LNCAP (cell line): ENCODE measurements at regions not wholly inside any gene's neighbourhood (a gene's known extent, or its start where the extent isn't known, plus 50 kb on each side); places are given as distances from the start of the nearest gene placed in this dataset.
A peak's percentile ranks its signal among the peaks of the same experiment; 100 is the strongest.

Experiments
- TF ChIP-seq, protein P1 (sequence below): fragments of 450-650 bp; IDR thresholded peaks from 2 replicates; pipeline ENCODE4 v1.5.1; 2017; ENCODE audit warnings: mild to moderate bottlenecking

GRCh38 chr19:29263305-29264135 is 50.6 kb upstream of the UQCRFS1 start:
- TF ChIP-seq, protein P1, sequence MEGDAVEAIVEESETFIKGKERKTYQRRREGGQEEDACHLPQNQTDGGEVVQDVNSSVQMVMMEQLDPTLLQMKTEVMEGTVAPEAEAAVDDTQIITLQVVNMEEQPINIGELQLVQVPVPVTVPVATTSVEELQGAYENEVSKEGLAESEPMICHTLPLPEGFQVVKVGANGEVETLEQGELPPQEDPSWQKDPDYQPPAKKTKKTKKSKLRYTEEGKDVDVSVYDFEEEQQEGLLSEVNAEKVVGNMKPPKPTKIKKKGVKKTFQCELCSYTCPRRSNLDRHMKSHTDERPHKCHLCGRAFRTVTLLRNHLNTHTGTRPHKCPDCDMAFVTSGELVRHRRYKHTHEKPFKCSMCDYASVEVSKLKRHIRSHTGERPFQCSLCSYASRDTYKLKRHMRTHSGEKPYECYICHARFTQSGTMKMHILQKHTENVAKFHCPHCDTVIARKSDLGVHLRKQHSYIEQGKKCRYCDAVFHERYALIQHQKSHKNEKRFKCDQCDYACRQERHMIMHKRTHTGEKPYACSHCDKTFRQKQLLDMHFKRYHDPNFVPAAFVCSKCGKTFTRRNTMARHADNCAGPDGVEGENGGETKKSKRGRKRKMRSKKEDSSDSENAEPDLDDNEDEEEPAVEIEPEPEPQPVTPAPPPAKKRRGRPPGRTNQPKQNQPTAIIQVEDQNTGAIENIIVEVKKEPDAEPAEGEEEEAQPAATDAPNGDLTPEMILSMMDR, result peak; percentile 84

DNA sequence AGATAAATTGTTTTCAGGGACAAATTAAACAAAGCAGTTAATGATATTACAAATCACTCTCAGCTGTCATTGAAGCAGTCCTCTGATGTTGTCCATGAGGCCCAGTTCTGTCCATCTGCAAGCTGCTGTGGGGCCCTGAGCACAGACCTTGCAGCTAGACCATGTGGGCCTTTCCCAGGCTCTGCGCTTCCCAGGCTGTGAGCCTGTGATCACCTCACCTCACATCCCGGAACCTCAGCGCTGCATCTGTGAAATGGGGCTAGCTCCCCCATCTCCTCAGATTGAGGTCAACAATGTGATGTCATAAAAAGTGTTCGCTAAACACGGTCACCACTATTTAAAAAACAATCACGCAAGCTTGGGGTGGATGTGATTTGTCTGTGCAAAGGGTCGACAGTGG is 51.9 kb upstream of the UQCRFS1 start:
- TF ChIP-seq, protein P1, result no peak

GRCh38 chr19:29265436-29265835 is 52.5 kb upstream of the UQCRFS1 start:
- TF ChIP-seq, protein P1, result no peak

DNA sequence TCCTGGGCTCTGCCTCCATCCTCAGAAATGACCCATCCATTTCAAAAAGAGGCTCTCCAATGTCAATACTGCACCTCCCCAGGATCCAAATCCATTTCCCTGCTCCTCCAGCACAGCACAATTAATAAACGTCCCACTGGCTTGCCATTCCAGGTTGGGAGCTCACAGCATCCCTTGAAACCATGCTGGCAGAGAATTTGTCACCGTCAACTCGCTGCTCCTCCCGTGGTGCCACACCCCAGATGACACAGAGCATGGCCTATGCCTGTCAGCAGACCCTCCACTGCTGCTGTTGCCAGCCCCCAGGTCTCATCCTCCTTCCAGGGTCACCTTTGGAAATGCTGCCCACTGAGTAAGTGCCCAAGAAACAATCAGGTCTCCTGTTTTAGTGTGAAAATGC is 53.0 kb upstream of the UQCRFS1 start:
- TF ChIP-seq, protein P1, result no peak

GRCh38 chr19:29266603-29267002 is 53.7 kb upstream of the UQCRFS1 start:
- TF ChIP-seq, protein P1, result no peak

DNA sequence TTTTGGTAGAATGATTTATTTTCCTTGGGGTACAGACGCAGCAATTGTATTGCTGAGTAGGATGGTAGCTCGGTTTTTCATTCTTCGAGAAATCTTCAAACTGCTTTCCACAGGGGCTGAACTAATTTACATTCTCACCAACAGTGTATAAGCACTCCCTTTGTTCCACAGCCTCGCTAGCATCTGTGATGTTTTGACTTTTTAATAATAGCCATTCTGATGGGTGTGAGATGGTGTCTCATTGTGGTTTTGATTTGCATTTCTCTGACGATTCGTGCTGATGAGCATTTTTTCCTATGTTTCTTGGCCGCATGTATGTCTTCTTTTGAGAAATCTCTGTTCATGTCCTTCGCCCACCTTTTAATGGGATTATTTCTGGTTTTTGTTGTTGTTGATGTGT is 54.8 kb upstream of the UQCRFS1 start:
- TF ChIP-seq, protein P1, result no peak

DNA sequence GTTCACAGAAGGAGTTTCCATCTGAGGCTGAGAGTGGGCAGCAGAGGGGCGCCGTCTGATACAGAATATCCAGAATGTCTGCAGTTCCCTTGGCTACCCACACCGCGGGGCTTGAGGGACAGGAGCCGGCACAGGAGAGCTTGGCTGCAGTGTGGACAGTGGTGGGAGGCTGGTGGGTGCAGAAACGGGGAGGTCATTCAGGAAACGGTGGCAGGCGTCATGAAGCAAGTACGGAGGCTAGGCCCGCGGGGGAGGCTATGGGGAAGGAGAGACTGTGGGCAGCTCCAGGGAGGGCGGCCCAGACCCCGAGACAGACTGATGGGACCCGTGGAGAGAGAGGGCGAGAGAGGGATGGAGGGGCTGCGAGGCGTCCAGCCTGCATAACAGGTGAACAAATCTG is 55.2 kb upstream of the UQCRFS1 start:
- TF ChIP-seq, protein P1, result no peak
